Testis (tissue), 2 donors: ENCODE measurements at regions not wholly inside any gene's neighbourhood (a gene's known extent, or its start where the extent isn't known, plus 50 kb on each side); places are given as distances from the start of the nearest gene placed in this dataset.

Experiments
- CTCF ChIP-seq, 3 experiments: fragments of 450-650 bp in 2 of 3; fragments of 200-600 bp in 1 of 3; sonication (generic) in 1 of 3; IDR thresholded peaks; one replicate each; pipeline ENCODE4 v1.5.1; 2016 to 2019; ENCODE audit warnings: antibody characterized with exemption in 3 of 3, mild to moderate bottlenecking in 2 of 3, moderate library complexity in 1 of 3
- POLR2A ChIP-seq: fragments of 450-650 bp; IDR thresholded peaks from one replicate; pipeline ENCODE4 v1.6.1; 2017; ENCODE audit warnings: antibody characterized with exemption, mild to moderate bottlenecking, moderate library complexity

- TF ChIP-seq CTCF (IDR thresholded peaks at IDR 0.05) (no peak), POLR2A (no peak)
These were observed 252.7 kb upstream of the SHH start for GRCh38 chr7:156064971-156065386.
